SK-N-SH (cell line): ENCODE measurements at regions not wholly inside any gene's neighbourhood (a gene's known extent, or its start where the extent isn't known, plus 50 kb on each side); places are given as distances from the start of the nearest gene placed in this dataset.

Source experiments
- CTCF ChIA-PET: fragments of 300-600, 350-600 bp; formaldehyde crosslinking; extraction: SDS; loops from one replicate; lab custom pipeline; 2021; lab: Yijun Ruan, JAX
- POLR2A ChIA-PET: fragments of 350-600 bp; sonication (Branson Sonifier 250); formaldehyde crosslinking; extraction: SDS; loops from one replicate; lab custom pipeline; 2020; ENCODE audit warnings: antibody characterized with exemption, inconsistent platforms; lab: Yijun Ruan, JAX
- DNase-seq: peaks from one replicate; pipeline ENCODE4 v3.0.0; 2012
- H2AFZ ChIP-seq: fragments of 200-600 bp; sonication (generic); 2 replicates; pipeline ENCODE4 v1.8.1; 2016; ENCODE audit warnings: antibody characterized with exemption, mild to moderate bottlenecking, low read depth
- H3F3A ChIP-seq: fragments of 200-600 bp; sonication (generic); replicated peaks from 2 replicates; pipeline ENCODE3; 2016; ENCODE audit warnings: antibody characterized with exemption, mild to moderate bottlenecking; ENCODE audit not compliant: insufficient read depth
- H3K27ac ChIP-seq, 2 experiments: fragments of 200-500 bp in 1 of 2; fragments of 200-600 bp in 1 of 2; sonication (Bioruptor generic) in 1 of 2; sonication (generic), shearing (Covaris generic) in 1 of 2; 2 replicates each; pipeline versions ENCODE4 v1.5.1 to v1.6.1; 2014 to 2016; ENCODE audit warnings: low read depth in 2 of 2, inconsistent platforms in 1 of 2, low read length in 1 of 2, mild to moderate bottlenecking in 1 of 2, mixed read lengths in 1 of 2
- H3K27me3 ChIP-seq: fragments of 200-600 bp; sonication (generic), shearing (Covaris generic); 2 replicates; pipeline ENCODE4 v1.6.1; 2016; ENCODE audit warnings: mixed run types; ENCODE audit not compliant: insufficient read depth
- H3K36me3 ChIP-seq, 2 experiments: fragments of 200-500 bp in 1 of 2; fragments of 200-600 bp in 1 of 2; sonication (Bioruptor generic) in 1 of 2; sonication (generic) in 1 of 2; replicated peaks in 1 of 2; 2 replicates each; pipeline versions ENCODE3 to v1.5.1; 2014 to 2016; ENCODE audit warnings: low read length in 1 of 2, mild to moderate bottlenecking in 1 of 2; ENCODE audit not compliant: insufficient read depth in 2 of 2, control insufficient read depth in 1 of 2
- H3K4me1 ChIP-seq, 2 experiments: fragments of 200-500 bp in 1 of 2; fragments of 200-600 bp in 1 of 2; sonication (Bioruptor generic) in 1 of 2; sonication (generic), shearing (Covaris generic) in 1 of 2; 2 replicates each; pipeline versions ENCODE4 v1.5.1 to v1.6.1; 2014 to 2016; ENCODE audit warnings: low read depth in 1 of 2, low read length in 1 of 2, mixed run types in 1 of 2; ENCODE audit not compliant: insufficient read depth in 2 of 2, control insufficient read depth in 1 of 2
- H3K4me2 ChIP-seq: fragments of 200-600 bp; sonication (generic), shearing (Covaris generic); 2 replicates; pipeline ENCODE4 v1.6.1; 2017; ENCODE audit warnings: mixed run types
- H3K4me3 ChIP-seq, 2 experiments: fragments of 200-500 bp in 1 of 2; fragments of 200-600 bp in 1 of 2; sonication (Bioruptor generic) in 1 of 2; sonication (generic), shearing (Covaris generic) in 1 of 2; 2 replicates each; pipeline versions ENCODE4 v1.5.1 to v1.8.1; 2014 to 2016; ENCODE audit warnings: low read depth in 2 of 2, inconsistent platforms in 1 of 2, low read length in 1 of 2, mild to moderate bottlenecking in 1 of 2, mixed read lengths in 1 of 2, moderate library complexity in 1 of 2
- H3K79me2 ChIP-seq: fragments of 200-600 bp; sonication (generic); 2 replicates; pipeline ENCODE4 v1.8.1; 2017; ENCODE audit warnings: mild to moderate bottlenecking; ENCODE audit not compliant: insufficient read depth
- H3K9ac ChIP-seq: fragments of 200-600 bp; sonication (generic); 2 replicates; pipeline ENCODE4 v1.6.1; 2017; ENCODE audit warnings: mixed run types
- H3K9me2 ChIP-seq: fragments of 200-600 bp; sonication (generic); 2 replicates; pipeline ENCODE4 v1.6.1; 2017; ENCODE audit warnings: mixed run types
- H3K9me3 ChIP-seq: fragments of 200-600 bp; sonication (generic); 2 replicates; pipeline ENCODE4 v1.6.1; 2017; ENCODE audit warnings: mixed run types, mild to moderate bottlenecking, moderate library complexity
- H4K20me1 ChIP-seq: fragments of 200-600 bp; sonication (generic); 2 replicates; pipeline ENCODE4 v1.6.1; 2017; ENCODE audit warnings: mild to moderate bottlenecking, mixed run types; ENCODE audit not compliant: insufficient read depth
- ELF1 ChIP-seq: IDR thresholded peaks from 2 replicates; pipeline ENCODE4 v1.4.0; 2012
- FOSL2 ChIP-seq: IDR thresholded peaks from 2 replicates; pipeline ENCODE4 v1.4.0; 2012; ENCODE audit warnings: low read depth, mild to moderate bottlenecking, moderate library complexity, borderline replicate concordance
- FOXJ3 ChIP-seq: sonication (generic); formaldehyde crosslinking; IDR thresholded peaks from 2 replicates; pipeline ENCODE4 v1.5.1; 2020; ENCODE audit warnings: mild to moderate bottlenecking, missing genetic modification reagents
- FOXM1 ChIP-seq: IDR thresholded peaks from 2 replicates; pipeline ENCODE4 v1.4.0; 2012; ENCODE audit warnings: low read depth, mild to moderate bottlenecking
- JUND ChIP-seq: IDR thresholded peaks from 2 replicates; pipeline ENCODE4 v1.4.0; 2012
- MXI1 ChIP-seq: IDR thresholded peaks from 2 replicates; pipeline ENCODE4 v1.6.1; 2012; ENCODE audit warnings: mild to moderate bottlenecking, low read depth, low read length, improper control_type of control experiment
- NFIC ChIP-seq: IDR thresholded peaks from 2 replicates; pipeline ENCODE4 v1.4.0; 2012; ENCODE audit warnings: borderline replicate concordance
- NRF1 ChIP-seq: IDR thresholded peaks from 2 replicates; pipeline ENCODE4 v1.6.1; 2012; ENCODE audit warnings: low read depth, mild to moderate bottlenecking, low read length
- RCOR1 ChIP-seq: fragments of 150-350 bp; IDR thresholded peaks from 2 replicates; pipeline ENCODE4 v1.6.1; 2017; ENCODE audit warnings: antibody characterized with exemption, low read length
- RXRA ChIP-seq: IDR thresholded peaks from 2 replicates; pipeline ENCODE4 v1.4.0; 2012; ENCODE audit warnings: low read depth, mild to moderate bottlenecking, borderline replicate concordance
- TCF12 ChIP-seq: IDR thresholded peaks from 2 replicates; pipeline ENCODE4 v1.4.0; 2012
- TEAD4 ChIP-seq: IDR thresholded peaks from 2 replicates; pipeline ENCODE4 v1.4.0; 2012; ENCODE audit warnings: mild to moderate bottlenecking, borderline replicate concordance; ENCODE audit not compliant: insufficient read depth
- YY1 ChIP-seq: IDR thresholded peaks from 2 replicates; pipeline ENCODE4 v1.4.0; 2012; ENCODE audit warnings: low read depth, mild to moderate bottlenecking
- WGBS: methylation state at CpG from one replicate; pipeline ENCODE4 v1.1.6; 2017; ENCODE audit warnings: low lambda C conversion rate; 5-methylcytosine and 5-hydroxymethylcytosine counted together
- TF ChIP-seq, protein P1 (sequence below): fragments of 150-350 bp; IDR thresholded peaks from 2 replicates; pipeline ENCODE4 v1.6.1; 2017; ENCODE audit warnings: antibody characterized with exemption, low read length, low read depth, borderline replicate concordance
- TF ChIP-seq, protein P2 (sequence below): IDR thresholded peaks from 2 replicates; pipeline ENCODE4 v1.4.0; 2012; ENCODE audit warnings: low read depth
- TF ChIP-seq, protein P3 (sequence below): IDR thresholded peaks from 2 replicates; pipeline ENCODE4 v1.4.0; 2012; ENCODE audit warnings: low read depth, borderline replicate concordance
- TF ChIP-seq, protein P4 (sequence below): IDR thresholded peaks from 2 replicates; pipeline ENCODE4; 2012
- TF ChIP-seq, protein P5 (sequence below): IDR thresholded peaks from 2 replicates; pipeline ENCODE4 v1.4.0; 2012; ENCODE audit warnings: low read depth, borderline replicate concordance
- TF ChIP-seq, protein P6 (sequence below): IDR thresholded peaks from 2 replicates; pipeline ENCODE4 v1.6.1; 2012; ENCODE audit warnings: mild to moderate bottlenecking, low read depth, low read length, moderate library complexity

DNA sequence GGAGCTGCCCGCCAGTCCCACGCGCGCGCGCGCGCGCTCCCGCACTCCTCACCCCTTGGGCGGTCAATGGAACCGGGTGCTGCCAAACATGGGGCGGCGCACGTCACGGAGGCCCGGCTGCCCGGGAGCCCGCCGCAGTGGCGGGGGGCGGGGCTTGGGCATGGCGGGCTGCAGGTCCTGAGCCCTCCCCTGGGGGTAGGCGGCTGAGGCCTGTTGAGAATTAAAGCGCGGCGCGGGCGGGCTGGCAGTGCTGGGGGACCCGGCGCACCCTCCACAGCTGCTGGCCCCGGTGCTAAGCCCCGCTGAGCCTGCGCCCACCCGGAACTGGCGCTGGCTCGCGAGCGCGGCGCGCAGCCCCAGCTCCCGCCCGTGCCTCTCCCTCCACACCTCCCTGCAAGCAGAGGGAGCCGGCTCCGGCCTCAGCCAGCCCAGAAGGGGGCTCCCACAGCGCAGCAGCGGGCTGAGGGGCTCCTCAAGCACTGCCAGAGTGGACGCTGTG lies 634.2 kb downstream of the ANKRD7 start:
- H3F3A ChIP-seq: no peaks in the 10 kb centered on the region

DNA sequence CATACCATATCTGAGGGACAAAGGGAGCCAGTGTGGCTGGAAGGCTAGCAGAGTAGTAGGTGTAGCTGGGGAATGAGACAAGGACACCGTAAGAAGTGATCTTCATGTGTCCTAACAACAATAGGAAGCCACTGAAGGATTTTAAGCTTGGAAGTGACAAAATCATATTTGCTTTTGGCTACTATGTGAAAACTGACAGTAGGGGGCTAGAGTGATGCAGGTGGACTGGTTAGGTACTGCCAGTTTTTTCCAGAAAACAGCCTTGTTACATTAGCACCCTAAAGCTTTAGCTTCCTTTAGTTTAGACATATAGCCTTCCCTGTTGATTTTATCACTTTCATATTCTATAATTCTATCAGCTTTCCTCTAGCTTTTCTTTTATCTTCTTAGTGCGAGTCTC lies 637.1 kb downstream of the ANKRD7 start:
- H3F3A ChIP-seq: no peaks in the 10 kb centered on the region
- ChIA-PET POLR2A (no interaction called here), CTCF (interaction anchor here (1.2 kb wide), 1 partner anchor 42 kb away, joined by 3 read pairs; no protein-coding TSS in a partner anchor)
- H3K36me3 ChIP-seq: no peaks in the 10 kb centered on the region
- no peaks in the 10 kb centered on the region for H3K9me2 ChIP-seq
- H3K9ac ChIP-seq: no peak overlapping the region
- no peak for DNase-seq
- H3K4me1 ChIP-seq: peaks cover 0 to 3% of the 10 kb centered on the region in 2 experiments; a peak in 2 of 4 replicates
- WGBS: 48% methylated on average over 2 of the region's 2 CpGs
- no peaks in the 10 kb centered on the region for H3K9me3 ChIP-seq
- H4K20me1 ChIP-seq: no peaks in the 10 kb centered on the region
- H3K4me3 ChIP-seq: no peak overlapping the region
- peak overlapping the region in 1 of 2 experiments; percentile 50; a peak in 2 of 4 replicates for H3K27ac ChIP-seq
- no peak for TF ChIP-seq FOXJ3 (CRISPR knock-in tag)
- TF ChIP-seq TCF12: no peak
- TF ChIP-seq ELF1: no peak
- TF ChIP-seq MXI1: no peak
- TF ChIP-seq JUND: no peak
- no peak for TF ChIP-seq FOSL2
- TF ChIP-seq NRF1: no peak
- TF ChIP-seq, protein P1, sequence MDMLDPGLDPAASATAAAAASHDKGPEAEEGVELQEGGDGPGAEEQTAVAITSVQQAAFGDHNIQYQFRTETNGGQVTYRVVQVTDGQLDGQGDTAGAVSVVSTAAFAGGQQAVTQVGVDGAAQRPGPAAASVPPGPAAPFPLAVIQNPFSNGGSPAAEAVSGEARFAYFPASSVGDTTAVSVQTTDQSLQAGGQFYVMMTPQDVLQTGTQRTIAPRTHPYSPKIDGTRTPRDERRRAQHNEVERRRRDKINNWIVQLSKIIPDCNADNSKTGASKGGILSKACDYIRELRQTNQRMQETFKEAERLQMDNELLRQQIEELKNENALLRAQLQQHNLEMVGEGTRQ: no peak
- TF ChIP-seq RCOR1: no peak
- TF ChIP-seq, protein P2, sequence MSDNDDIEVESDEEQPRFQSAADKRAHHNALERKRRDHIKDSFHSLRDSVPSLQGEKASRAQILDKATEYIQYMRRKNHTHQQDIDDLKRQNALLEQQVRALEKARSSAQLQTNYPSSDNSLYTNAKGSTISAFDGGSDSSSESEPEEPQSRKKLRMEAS: no peak
- TF ChIP-seq, protein P3, sequence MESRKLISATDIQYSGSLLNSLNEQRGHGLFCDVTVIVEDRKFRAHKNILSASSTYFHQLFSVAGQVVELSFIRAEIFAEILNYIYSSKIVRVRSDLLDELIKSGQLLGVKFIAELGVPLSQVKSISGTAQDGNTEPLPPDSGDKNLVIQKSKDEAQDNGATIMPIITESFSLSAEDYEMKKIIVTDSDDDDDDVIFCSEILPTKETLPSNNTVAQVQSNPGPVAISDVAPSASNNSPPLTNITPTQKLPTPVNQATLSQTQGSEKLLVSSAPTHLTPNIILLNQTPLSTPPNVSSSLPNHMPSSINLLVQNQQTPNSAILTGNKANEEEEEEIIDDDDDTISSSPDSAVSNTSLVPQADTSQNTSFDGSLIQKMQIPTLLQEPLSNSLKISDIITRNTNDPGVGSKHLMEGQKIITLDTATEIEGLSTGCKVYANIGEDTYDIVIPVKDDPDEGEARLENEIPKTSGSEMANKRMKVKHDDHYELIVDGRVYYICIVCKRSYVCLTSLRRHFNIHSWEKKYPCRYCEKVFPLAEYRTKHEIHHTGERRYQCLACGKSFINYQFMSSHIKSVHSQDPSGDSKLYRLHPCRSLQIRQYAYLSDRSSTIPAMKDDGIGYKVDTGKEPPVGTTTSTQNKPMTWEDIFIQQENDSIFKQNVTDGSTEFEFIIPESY: no peak
- no peak for TF ChIP-seq RXRA
- TF ChIP-seq YY1: no peak
- TF ChIP-seq, protein P4, sequence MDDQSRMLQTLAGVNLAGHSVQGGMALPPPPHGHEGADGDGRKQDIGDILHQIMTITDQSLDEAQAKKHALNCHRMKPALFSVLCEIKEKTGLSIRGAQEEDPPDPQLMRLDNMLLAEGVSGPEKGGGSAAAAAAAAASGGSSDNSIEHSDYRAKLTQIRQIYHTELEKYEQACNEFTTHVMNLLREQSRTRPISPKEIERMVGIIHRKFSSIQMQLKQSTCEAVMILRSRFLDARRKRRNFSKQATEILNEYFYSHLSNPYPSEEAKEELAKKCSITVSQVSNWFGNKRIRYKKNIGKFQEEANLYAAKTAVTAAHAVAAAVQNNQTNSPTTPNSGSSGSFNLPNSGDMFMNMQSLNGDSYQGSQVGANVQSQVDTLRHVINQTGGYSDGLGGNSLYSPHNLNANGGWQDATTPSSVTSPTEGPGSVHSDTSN: no peak
- TF ChIP-seq, all 33 proteins: peak for 0
- H3K4me2 ChIP-seq: no peak overlapping the region
- H2AFZ ChIP-seq: no peak overlapping the region
- no peaks in the 10 kb centered on the region for H3K27me3 ChIP-seq
- H3K79me2 ChIP-seq: no peaks in the 10 kb centered on the region

More for the DNA sequence above, 634.2 kb downstream of the ANKRD7 start:
- Histone ChIP-seq H3K36me3 (no peaks in the 10 kb centered on the region), H3K9me2 (no peaks in the 10 kb centered on the region), H2AFZ (no peak overlapping the region), H3K4me2 (no peak overlapping the region), H3K79me2 (no peaks in the 10 kb centered on the region), H3K4me3 (no peak overlapping the region), H3K9me3 (no peaks in the 10 kb centered on the region), H3K9ac (no peak overlapping the region)
- WGBS: 88% methylated on average over 43 of the region's 49 CpGs
- CTCF ChIA-PET: interaction anchor here (1.1 kb wide), 1 partner anchor 10 kb away, joined by 3 read pairs; no protein-coding TSS in a partner anchor
- POLR2A ChIA-PET: no interaction called here
- no peak for DNase-seq
- TF ChIP-seq TEAD4: no peak
- TF ChIP-seq, protein P5, sequence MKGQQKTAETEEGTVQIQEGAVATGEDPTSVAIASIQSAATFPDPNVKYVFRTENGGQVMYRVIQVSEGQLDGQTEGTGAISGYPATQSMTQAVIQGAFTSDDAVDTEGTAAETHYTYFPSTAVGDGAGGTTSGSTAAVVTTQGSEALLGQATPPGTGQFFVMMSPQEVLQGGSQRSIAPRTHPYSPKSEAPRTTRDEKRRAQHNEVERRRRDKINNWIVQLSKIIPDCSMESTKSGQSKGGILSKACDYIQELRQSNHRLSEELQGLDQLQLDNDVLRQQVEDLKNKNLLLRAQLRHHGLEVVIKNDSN: no peak
- TF ChIP-seq RXRA: no peak
- no peak for TF ChIP-seq MXI1
- TF ChIP-seq, protein P6, sequence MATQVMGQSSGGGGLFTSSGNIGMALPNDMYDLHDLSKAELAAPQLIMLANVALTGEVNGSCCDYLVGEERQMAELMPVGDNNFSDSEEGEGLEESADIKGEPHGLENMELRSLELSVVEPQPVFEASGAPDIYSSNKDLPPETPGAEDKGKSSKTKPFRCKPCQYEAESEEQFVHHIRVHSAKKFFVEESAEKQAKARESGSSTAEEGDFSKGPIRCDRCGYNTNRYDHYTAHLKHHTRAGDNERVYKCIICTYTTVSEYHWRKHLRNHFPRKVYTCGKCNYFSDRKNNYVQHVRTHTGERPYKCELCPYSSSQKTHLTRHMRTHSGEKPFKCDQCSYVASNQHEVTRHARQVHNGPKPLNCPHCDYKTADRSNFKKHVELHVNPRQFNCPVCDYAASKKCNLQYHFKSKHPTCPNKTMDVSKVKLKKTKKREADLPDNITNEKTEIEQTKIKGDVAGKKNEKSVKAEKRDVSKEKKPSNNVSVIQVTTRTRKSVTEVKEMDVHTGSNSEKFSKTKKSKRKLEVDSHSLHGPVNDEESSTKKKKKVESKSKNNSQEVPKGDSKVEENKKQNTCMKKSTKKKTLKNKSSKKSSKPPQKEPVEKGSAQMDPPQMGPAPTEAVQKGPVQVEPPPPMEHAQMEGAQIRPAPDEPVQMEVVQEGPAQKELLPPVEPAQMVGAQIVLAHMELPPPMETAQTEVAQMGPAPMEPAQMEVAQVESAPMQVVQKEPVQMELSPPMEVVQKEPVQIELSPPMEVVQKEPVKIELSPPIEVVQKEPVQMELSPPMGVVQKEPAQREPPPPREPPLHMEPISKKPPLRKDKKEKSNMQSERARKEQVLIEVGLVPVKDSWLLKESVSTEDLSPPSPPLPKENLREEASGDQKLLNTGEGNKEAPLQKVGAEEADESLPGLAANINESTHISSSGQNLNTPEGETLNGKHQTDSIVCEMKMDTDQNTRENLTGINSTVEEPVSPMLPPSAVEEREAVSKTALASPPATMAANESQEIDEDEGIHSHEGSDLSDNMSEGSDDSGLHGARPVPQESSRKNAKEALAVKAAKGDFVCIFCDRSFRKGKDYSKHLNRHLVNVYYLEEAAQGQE: no peak
- TF ChIP-seq FOXM1: no peak
- no peak for TF ChIP-seq NFIC
- TF ChIP-seq, all 33 proteins: peak for 0
- no peaks in the 10 kb centered on the region for H4K20me1 ChIP-seq
- H3K27me3 ChIP-seq: no peaks in the 10 kb centered on the region
- H3K4me1 ChIP-seq: peaks cover 0 to 21% of the 10 kb centered on the region in 2 experiments; a peak in 2 of 4 replicates
- no peak overlapping the region for H3K27ac ChIP-seq
